NCI-H2196 treated with DMSO at 0.1 percent for 48 hours (cell line): ENCODE measurements at regions not wholly inside any gene's neighbourhood (a gene's known extent, or its start where the extent isn't known, plus 50 kb on each side); places are given as distances from the start of the nearest gene placed in this dataset.
A peak's percentile ranks its signal among the peaks of the same experiment; 100 is the strongest.

Experiments
- DNase-seq: peaks from one replicate; lab custom pipeline; 2025; ENCODE audit not compliant: unreplicated experiment; lab: John Stamatoyannopoulos, UW

GRCh38 chr5:35436400-35437057 lies 181.1 kb upstream of the SPEF2 start:
- DNase-seq: no peak

GRCh38 chr5:35430381-35431162 lies 187.1 kb upstream of the SPEF2 start:
- no peak for DNase-seq

DNA sequence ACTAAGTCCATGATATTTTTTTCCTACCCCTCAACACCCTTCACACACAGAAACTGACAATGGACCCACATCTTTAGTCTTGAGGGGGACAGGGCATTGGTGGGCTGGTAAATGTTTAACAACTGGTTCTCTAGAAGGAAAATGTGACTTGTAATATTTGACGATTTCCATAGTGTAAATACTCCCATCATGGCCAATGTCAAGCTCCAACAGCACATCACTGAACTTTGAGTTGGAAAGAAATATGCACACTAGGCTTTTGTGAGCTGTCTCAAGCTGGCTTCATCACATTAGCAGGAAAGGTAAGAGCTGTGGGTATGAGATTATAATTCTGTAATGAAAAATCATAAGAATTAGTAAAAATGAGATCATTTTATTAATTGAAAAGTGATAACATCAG lies 189.9 kb upstream of the PRLR start:
- DNase-seq: no peak

DNA sequence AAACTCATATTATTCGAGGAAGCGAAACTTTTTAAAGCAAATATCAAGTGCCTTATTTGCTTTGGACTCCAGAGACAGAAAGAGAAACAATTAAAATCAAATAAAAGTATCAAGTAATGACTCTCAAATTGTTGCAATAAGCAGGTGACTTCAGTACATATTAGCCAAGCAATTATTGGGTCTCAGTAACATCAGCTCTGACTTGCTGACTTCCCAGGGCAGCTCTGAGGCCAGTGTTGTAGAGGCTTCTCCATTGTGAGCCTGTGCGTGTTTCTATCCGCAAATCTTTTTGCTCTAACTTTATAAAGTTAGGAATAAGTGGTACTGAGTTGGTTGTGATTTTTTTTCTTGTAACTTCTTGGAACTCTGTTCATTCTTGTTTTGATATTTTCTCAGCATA lies 186.8 kb upstream of the PRLR start:
- no peak for DNase-seq

DNA sequence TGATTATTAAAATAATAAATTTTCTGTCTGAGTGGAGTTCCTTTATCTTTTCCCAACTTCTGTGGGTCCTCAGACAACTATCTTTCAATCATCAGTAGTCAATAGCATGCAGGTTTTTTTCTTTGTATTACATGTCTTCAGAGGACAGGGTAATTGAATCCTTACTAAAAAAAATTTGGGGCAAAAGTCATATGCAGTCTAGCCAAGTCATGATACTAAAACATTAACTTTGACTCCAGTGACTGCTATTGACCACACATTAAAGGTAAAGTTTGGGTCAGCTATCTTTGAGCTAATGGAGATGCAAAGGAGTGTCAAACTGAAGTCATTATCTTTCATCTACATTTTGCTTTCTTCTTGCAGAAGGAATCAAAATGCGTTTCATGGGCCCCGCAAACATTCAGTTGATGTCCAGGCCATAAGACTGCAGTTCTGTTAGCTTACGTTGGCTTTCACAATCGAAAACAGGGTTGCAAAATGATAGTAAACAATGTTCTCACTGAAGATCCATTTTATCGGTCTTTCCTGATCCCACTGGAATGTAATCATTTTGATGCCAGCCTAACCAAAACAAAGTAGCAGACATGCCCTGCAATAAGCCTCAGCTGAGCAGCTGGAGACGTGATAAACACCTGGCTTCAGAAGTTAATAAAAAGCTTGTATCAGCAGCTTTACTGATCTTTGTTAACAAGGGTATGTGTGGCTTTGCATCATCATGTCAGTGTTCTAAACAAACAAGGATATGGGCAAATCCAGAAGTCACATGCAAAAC lies 186.1 kb upstream of the PRLR start:
- no peak for DNase-seq

DNA sequence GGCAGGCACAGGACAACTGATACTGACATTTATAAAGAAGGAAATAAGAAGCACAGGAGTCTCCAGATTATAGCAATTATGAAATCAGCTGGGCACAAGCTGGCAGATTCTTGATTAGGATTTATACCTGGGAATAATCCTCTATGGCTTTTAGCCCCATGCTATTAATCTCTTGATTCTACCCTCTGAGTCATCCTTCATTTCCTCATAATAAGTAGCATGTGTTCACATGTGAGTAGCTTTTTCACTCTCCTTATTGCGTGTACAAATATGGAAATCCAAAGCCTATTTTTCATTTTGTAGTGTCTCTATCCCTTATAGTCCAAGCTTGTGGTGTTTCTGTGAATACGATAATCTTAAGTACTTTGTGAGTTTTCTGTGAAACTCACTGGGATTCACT lies 185.0 kb upstream of the PRLR start:
- DNase-seq: no peak

DNA sequence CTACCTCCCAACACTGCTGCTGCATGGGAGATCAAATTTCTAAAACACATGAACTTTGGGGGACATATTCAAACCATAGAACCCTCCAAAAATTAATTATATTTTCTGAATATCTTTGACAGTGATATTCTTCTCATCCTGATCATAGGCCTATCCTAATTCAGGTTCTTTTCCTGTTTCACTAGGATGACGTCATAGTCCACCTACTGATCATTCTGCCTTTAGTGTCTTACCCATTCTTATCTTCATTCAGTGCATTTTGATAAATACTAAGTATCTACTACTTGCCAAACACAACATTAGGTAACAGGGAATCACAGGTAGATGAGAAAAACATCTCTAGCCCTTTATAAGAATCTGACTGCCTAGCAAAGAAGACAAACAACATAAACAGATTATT lies 179.1 kb upstream of the PRLR start:
- DNase-seq: no peak

- no peak for DNase-seq
Observed at GRCh38 chr5:35408146-35408545, 177.9 kb upstream of the PRLR start.

- DNase-seq: no peak
Observed at GRCh38 chr5:35407697-35408096, 177.4 kb upstream of the PRLR start.

GRCh38 chr5:35405938-35406337 lies 175.7 kb upstream of the PRLR start:
- DNase-seq: no peak

- DNase-seq: no peak
Observed at GRCh38 chr5:35404701-35405100, 174.4 kb upstream of the PRLR start.

DNA sequence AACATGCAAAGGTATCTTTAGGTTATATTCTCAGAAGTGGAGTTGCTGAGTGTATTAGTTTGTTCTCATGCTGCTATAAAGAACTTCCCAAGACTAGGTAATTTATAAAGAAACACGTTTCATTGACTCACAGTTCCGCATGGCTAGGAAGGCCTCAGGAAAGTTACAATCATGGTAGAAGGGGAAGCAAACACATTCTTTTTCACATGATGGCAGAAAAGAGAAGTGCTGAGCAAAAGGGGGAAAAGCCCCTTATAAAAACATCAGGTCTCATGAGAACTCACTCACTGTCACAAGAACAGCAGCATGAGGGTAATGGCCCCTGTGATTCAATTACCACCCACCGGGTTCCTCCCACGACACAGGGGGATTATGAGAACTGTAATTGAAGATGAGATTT lies 163.6 kb upstream of the PRLR start:
- DNase-seq: no peak

DNA sequence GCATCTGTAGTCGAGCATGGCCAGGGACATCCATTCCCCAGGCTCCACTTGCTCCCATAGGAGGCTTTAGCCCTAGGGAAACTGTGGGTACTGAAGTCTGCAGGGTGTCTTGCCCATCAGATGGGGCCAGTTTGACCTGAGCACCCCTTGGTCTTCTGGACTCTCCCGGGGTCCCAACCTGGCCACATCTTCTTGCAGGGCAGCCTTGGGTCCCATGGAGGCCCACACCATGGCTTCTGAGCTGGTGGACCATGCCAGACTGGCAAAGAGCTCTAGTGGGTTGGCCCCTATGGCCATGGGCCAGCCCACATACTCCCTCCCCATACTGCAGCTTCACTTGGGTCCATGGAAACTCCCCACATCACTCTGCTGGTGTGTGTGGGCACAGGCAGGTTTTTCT lies 154.4 kb upstream of the PRLR start:
- no peak for DNase-seq

DNA sequence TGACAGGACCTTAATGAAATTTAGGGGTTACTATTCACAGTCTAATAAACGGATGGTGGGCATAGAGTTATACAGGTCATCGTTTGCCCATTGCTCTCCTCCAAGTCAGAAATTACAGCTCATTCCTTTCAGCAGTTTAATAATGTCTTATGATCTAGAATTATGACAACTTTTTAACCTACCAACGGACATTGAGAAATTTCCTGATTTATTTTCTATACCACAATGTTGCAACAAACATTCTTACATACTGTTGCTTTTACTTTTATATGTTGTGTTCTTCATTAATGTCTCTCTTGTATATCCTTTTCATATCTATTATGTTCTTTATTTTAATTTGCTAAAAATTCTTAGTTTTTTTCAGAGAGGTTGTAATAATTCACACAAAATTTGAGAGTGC lies 152.8 kb upstream of the PRLR start:
- DNase-seq: no peak

- no peak for DNase-seq
Observed at GRCh38 chr5:35377653-35378052, 147.4 kb upstream of the PRLR start.

- no peak for DNase-seq
Observed at GRCh38 chr5:35374584-35374983, 144.3 kb upstream of the PRLR start.

GRCh38 chr5:35373249-35373648 lies 143.0 kb upstream of the PRLR start:
- no peak for DNase-seq

DNA sequence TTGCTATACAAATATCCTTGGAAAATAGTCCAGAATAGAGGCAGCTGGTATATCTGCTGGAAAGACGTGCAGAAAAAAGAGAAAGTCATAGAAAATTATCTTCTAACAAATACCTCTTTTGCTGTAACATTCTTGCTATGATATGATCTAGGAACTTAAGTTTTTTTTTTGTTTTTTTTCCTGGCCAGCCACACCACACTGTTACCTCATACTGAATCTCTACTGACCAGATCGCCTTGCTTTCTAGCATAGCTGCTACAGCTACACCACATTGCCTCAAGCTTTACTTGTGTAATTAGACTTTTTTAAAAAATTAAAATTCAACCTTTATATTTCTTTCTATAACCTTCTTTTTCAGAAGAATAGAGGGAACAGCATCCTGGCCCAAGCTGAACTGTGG lies 142.2 kb upstream of the PRLR start:
- no peak for DNase-seq

- no peak for DNase-seq
Observed at GRCh38 chr5:35371951-35372426, 141.7 kb upstream of the PRLR start.

DNA sequence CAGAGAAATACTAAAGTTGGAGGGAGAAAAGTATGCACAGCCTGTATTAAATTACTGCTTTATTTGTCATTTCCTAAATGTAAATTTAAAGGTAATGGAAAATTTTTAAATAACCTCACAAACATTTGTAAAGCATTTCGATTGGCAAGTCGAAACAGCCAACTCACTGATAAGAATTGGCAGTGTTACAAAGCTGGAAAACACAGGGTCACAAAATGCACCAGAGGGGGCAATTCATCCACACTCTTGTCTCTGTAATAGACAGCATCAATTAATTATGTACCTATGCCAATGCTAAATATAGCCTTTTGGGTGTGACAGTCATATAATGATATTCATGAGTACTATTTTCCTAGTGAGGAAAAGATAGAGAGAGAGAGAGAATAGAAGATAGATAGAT lies 140.6 kb upstream of the PRLR start:
- DNase-seq: no peak

- peak; percentile 8 for DNase-seq
Observed at GRCh38 chr5:35369965-35370790, 139.9 kb upstream of the PRLR start.
